HEK293 (cell line): ENCODE measurements at regions not wholly inside any gene's neighbourhood (a gene's known extent, or its start where the extent isn't known, plus 50 kb on each side); places are given as distances from the start of the nearest gene placed in this dataset.
"Not testable (repeated sequence)": the region's sequence is repeated elsewhere in the genome, so short reads cannot be mapped to it uniquely, and the experiment has no call there.

ENCODE experiments used
- CTCF ChIA-PET: fragments of 350-600 bp; formaldehyde crosslinking; extraction: SDS; loops from one replicate; lab custom pipeline; 2021; ENCODE audit warnings: antibody characterized with exemption; lab: Yijun Ruan, JAX
- POLR2A ChIA-PET: fragments of 300-600 bp; formaldehyde crosslinking; extraction: SDS; loops from one replicate; lab custom pipeline; 2020; ENCODE audit warnings: antibody characterized with exemption, inconsistent platforms; lab: Yijun Ruan, JAX
- H3K27ac ChIP-seq: fragments of 200-500 bp; sonication (Bioruptor generic); 2 replicates; pipeline ENCODE4 v1.5.1; 2014; ENCODE audit warnings: low read depth, low read length, control low read depth, inconsistent platforms; ENCODE audit errors: extremely low read depth
- H3K36me3 ChIP-seq, 2 experiments: fragments of 200-500 bp in 1 of 2; sonication (Bioruptor generic) in 1 of 2; 1 replicate in 1 of 2; 2 replicates in 1 of 2; pipeline ENCODE4 v1.5.1; 2014 to 2017; ENCODE audit warnings: inconsistent platforms in 2 of 2, low read length in 2 of 2; ENCODE audit not compliant: control insufficient read depth in 2 of 2, insufficient read depth in 1 of 2
- H3K4me1 ChIP-seq: fragments of 200-500 bp; sonication (Bioruptor generic); 2 replicates; pipeline ENCODE4 v1.5.1; 2014; ENCODE audit warnings: mild to moderate bottlenecking, low read length, inconsistent platforms; ENCODE audit not compliant: control insufficient read depth, insufficient read depth
- H3K4me3 ChIP-seq: 2 replicates; pipeline ENCODE4 v1.5.1; 2011; ENCODE audit warnings: low read depth, mild to moderate bottlenecking, control low read depth, low read length, moderate library complexity
- H3K9me3 ChIP-seq: fragments of 200-500 bp; sonication (Bioruptor generic); 2 replicates; pipeline ENCODE4 v1.5.1; 2014; ENCODE audit warnings: low read depth, low read length, inconsistent platforms; ENCODE audit not compliant: control insufficient read depth, insufficient read depth
- BCL11B ChIP-seq: fragments of 450-650 bp; formaldehyde crosslinking; IDR thresholded peaks from 2 replicates; pipeline ENCODE4 v1.5.1; 2016; ENCODE audit warnings: low read depth, missing biosample characterization, missing genetic modification characterization
- CTCF ChIP-seq: fragments of 450-650 bp; formaldehyde crosslinking; IDR thresholded peaks from 2 replicates; pipeline ENCODE4 v1.5.1; 2016; ENCODE audit warnings: missing biosample characterization, missing genetic modification characterization
- PRDM10 ChIP-seq: fragments of 450-650 bp; formaldehyde crosslinking; IDR thresholded peaks from 2 replicates; pipeline ENCODE4 v1.5.1; 2016; ENCODE audit warnings: missing biosample characterization, missing genetic modification characterization
- SCRT2 ChIP-seq: fragments of 450-650 bp; formaldehyde crosslinking; IDR thresholded peaks from 2 replicates; pipeline ENCODE4 v1.5.1; 2016; ENCODE audit warnings: missing biosample characterization, missing genetic modification characterization
- TRIM28 ChIP-seq: IDR thresholded peaks from 2 replicates; pipeline ENCODE4 v1.6.1; 2011; ENCODE audit warnings: low read length, control low read depth, borderline replicate concordance
- ZFHX2 ChIP-seq: fragments of 450-650 bp; formaldehyde crosslinking; conservative IDR thresholded peaks from 2 replicates; pipeline ENCODE4 v1.5.1; 2016; ENCODE audit warnings: missing biosample characterization, missing genetic modification characterization
- ZIC2 ChIP-seq: fragments of 450-650 bp; formaldehyde crosslinking; IDR thresholded peaks from 2 replicates; pipeline ENCODE4 v1.5.1; 2016; ENCODE audit warnings: missing biosample characterization, missing genetic modification characterization
- ZNF138 ChIP-seq: fragments of 450-650 bp; formaldehyde crosslinking; IDR thresholded peaks from 2 replicates; pipeline ENCODE4 v1.5.1; 2016; ENCODE audit warnings: missing biosample characterization, missing genetic modification characterization, borderline replicate concordance
- ZNF16 ChIP-seq: fragments of 450-650 bp; formaldehyde crosslinking; IDR thresholded peaks from 2 replicates; pipeline ENCODE4 v1.5.1; 2016; ENCODE audit warnings: low read depth, missing biosample characterization, missing genetic modification characterization
- ZNF202 ChIP-seq: fragments of 450-650 bp; formaldehyde crosslinking; IDR thresholded peaks from 2 replicates; pipeline ENCODE4 v1.5.1; 2016; ENCODE audit warnings: missing biosample characterization, missing genetic modification characterization, borderline replicate concordance
- ZNF239 ChIP-seq: fragments of 450-650 bp; formaldehyde crosslinking; IDR thresholded peaks from 2 replicates; pipeline ENCODE4 v1.5.1; 2016; ENCODE audit warnings: missing biosample characterization, missing genetic modification characterization
- ZNF311 ChIP-seq: fragments of 450-650 bp; formaldehyde crosslinking; IDR thresholded peaks from 2 replicates; pipeline ENCODE4 v1.5.1; 2017; ENCODE audit warnings: missing biosample characterization, missing genetic modification characterization, borderline replicate concordance
- ZNF335 ChIP-seq: fragments of 450-650 bp; formaldehyde crosslinking; conservative IDR thresholded peaks from 2 replicates; pipeline ENCODE4 v1.5.1; 2016; ENCODE audit warnings: missing biosample characterization, missing genetic modification characterization
- ZNF518A ChIP-seq: fragments of 450-650 bp; formaldehyde crosslinking; conservative IDR thresholded peaks from 2 replicates; pipeline ENCODE4 v1.5.1; 2016; ENCODE audit warnings: low read depth, missing biosample characterization, missing genetic modification characterization
- ZNF529 ChIP-seq: fragments of 450-650 bp; formaldehyde crosslinking; IDR thresholded peaks from 2 replicates; pipeline ENCODE4 v1.5.1; 2017; ENCODE audit warnings: missing genetic modification characterization, missing biosample characterization; ENCODE audit not compliant: insufficient replicate concordance
- ZNF544 ChIP-seq: fragments of 450-650 bp; formaldehyde crosslinking; IDR thresholded peaks from 2 replicates; pipeline ENCODE4 v1.5.0; 2017; ENCODE audit warnings: missing biosample characterization, missing genetic modification characterization
- ZNF654 ChIP-seq: fragments of 450-650 bp; formaldehyde crosslinking; IDR thresholded peaks from 2 replicates; pipeline ENCODE4 v1.5.1; 2016; ENCODE audit warnings: low read depth, missing biosample characterization, missing genetic modification characterization
- ZNF664 ChIP-seq: fragments of 450-650 bp; formaldehyde crosslinking; IDR thresholded peaks from 2 replicates; pipeline ENCODE4 v1.5.1; 2016; ENCODE audit warnings: missing biosample characterization, missing genetic modification characterization

- H3K4me3 ChIP-seq, H3K27ac ChIP-seq, POLR2A ChIA-PET, H3K36me3 ChIP-seq, H3K9me3 ChIP-seq, H3K4me1 ChIP-seq: not testable (repeated sequence)
- CTCF ChIA-PET, result interaction anchor here (0.7 to 1.6 kb wide), 6 partner anchors 13 to 263 kb away, joined by 4 to 7 read pairs (median 4); no protein-coding TSS in a partner anchor
Observed at GRCh38 chr21:32934068-32934467, 91.7 kb upstream of the OLIG2 start.

- POLR2A ChIA-PET, result no interaction called here
- TF ChIP-seq ZIC2 (no peak), ZNF544 (tag by site-specific recombination) (no peak), ZNF202 (no peak), ZNF529 (no peak), SCRT2 (no peak), ZNF16 (tag by site-specific recombination) (no peak), ZFHX2 (no peak), PRDM10 (no peak), ZNF138 (no peak)
- CTCF ChIA-PET, result interaction anchor here (0.6 to 1.6 kb wide), 5 partner anchors 10 to 262 kb away, joined by 4 to 7 read pairs (median 5); no protein-coding TSS in a partner anchor
- no peaks in the 10 kb centered on the region for H3K4me1 ChIP-seq
- no peak overlapping the region for H3K4me3 ChIP-seq
- no peaks in the 10 kb centered on the region for H3K9me3 ChIP-seq
- H3K27ac ChIP-seq, result no peak overlapping the region
- H3K36me3 ChIP-seq, result no peaks in the 10 kb centered on the region
Observed at GRCh38 chr21:32934829-32935228, 90.9 kb upstream of the OLIG2 start.

GRCh38 chr21:32940079-32941014, 85.4 kb upstream of the OLIG2 start:
- Histone ChIP-seq H3K4me1 (no peaks in the 10 kb centered on the region), H3K27ac (no peak overlapping the region), H3K9me3 (no peaks in the 10 kb centered on the region), H3K4me3 (no peak overlapping the region), H3K36me3 (no peaks in the 10 kb centered on the region)
- ChIA-PET CTCF (interaction anchor here (0.5 to 3.9 kb wide), 84 partner anchors 9 to 768 kb away, joined by 3 to 68 read pairs (median 4); partner anchors contain the start of gene IFNAR1), POLR2A (interaction anchor here (0.7 to 1.0 kb wide), 2 partner anchors 9 to 85 kb away, joined by 3 to 4 read pairs; partner anchors contain the start of gene OLIG2)
- peak; percentile 50; the same call in 1 of the 2 replicates for TF ChIP-seq CTCF
- TF ChIP-seq ZNF518A, result no peak
- no peak for TF ChIP-seq BCL11B (tag by site-specific recombination)
- TF ChIP-seq ZNF311 (tag by site-specific recombination), result 0 out of 2 replicates have a peak, but pooled peaks have one; percentile 12
- TF ChIP-seq TRIM28, result 0 out of 2 replicates have a peak, but pooled peaks have one; percentile 35
- no peak for TF ChIP-seq ZNF664 (tag by site-specific recombination)
- peak; percentile 42; the same call in 1 of the 2 replicates for TF ChIP-seq ZNF239 (tag by site-specific recombination)
- peak; percentile 59 for TF ChIP-seq ZNF654 (tag by site-specific recombination)
- 0 out of 2 replicates have a peak, but pooled peaks have one; percentile 22 for TF ChIP-seq ZNF335 (tag by site-specific recombination)
